Adrenal gland (tissue), 5 donors: ENCODE measurements at regions not wholly inside any gene's neighbourhood (a gene's known extent, or its start where the extent isn't known, plus 50 kb on each side); places are given as distances from the start of the nearest gene placed in this dataset.

Source experiments
- CTCF ChIP-seq, 6 experiments: fragments of 450-650 bp in 4 of 6; fragments of 200-600 bp in 2 of 6; sonication (generic) in 1 of 6; IDR thresholded peaks; 1 replicate in 5 of 6; 2 replicates in 1 of 6; pipeline versions ENCODE4 v1.5.1 to v1.8.0; 2016 to 2021; ENCODE audit warnings: antibody characterized with exemption in 6 of 6, mild to moderate bottlenecking in 2 of 6, moderate library complexity in 1 of 6
- POLR2A ChIP-seq, 2 donors: fragments of 450-650 bp; IDR thresholded peaks; one replicate each; pipeline ENCODE4 v1.6.1; 2017; ENCODE audit warnings: antibody characterized with exemption in 2 of 2, mild to moderate bottlenecking in 2 of 2, moderate library complexity in 1 of 2
- donor health status: DM: no; HTN: no; CAD: no.

DNA sequence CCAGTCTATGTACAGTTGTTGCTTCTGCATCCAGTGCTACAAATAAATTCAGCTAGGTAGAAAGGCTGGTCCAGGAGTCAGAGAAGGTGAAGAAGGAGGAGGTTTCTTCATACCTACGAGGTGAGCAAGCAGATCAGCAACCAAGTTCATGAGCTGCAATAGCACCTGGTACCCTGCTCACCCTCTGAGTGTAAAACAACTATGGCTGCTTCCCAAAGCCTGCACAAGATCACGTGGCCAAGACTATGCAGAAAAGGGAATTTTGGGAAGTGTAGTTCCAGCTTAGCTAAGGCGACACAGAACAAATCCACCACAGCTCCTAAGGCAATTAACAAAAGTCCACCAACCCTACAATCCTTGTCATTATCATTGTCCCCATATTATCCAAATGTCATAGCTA is 95.9 kb upstream of the AUTS2 start:
- TF ChIP-seq POLR2A (IDR thresholded peaks at IDR 0.05) (no peak), CTCF (IDR thresholded peaks at IDR 0.05) (no peak)
